RWPE2 (cell line): ENCODE measurements at regions not wholly inside any gene's neighbourhood (a gene's known extent, or its start where the extent isn't known, plus 50 kb on each side); places are given as distances from the start of the nearest gene placed in this dataset.
A peak's percentile ranks its signal among the peaks of the same experiment; 100 is the strongest.

Experiments used
- ATAC-seq: fragments of 200-7000 bp; cut with Tn5 transposase; 3 replicates; pipeline ENCODE4 v1.9.1; 2021; ENCODE audit warnings: low read depth
- DNase-seq: peaks from one replicate; pipeline ENCODE4 v3.0.0-alpha.2; 2020; ENCODE audit warnings: low spot score
- H3K27ac ChIP-seq: fragments of 450-650 bp; 2 replicates; pipeline ENCODE4 v1.5.1; 2017; ENCODE audit warnings: mild to moderate bottlenecking; ENCODE audit not compliant: poor library complexity, severe bottlenecking
- H3K27me3 ChIP-seq: fragments of 250-450 bp; sonication (Bioruptor Pico); 2 replicates; pipeline ENCODE4 v1.5.1; 2021; ENCODE audit warnings: mild to moderate bottlenecking, moderate library complexity; ENCODE audit not compliant: insufficient read depth, poor library complexity, severe bottlenecking
- H3K36me3 ChIP-seq: fragments of 250-450 bp; sonication (Bioruptor Pico); 2 replicates; pipeline ENCODE4 v1.5.1; 2020; ENCODE audit warnings: low read depth, mild to moderate bottlenecking, moderate library complexity
- H3K4me1 ChIP-seq: fragments of 250-450 bp; sonication (Bioruptor Pico); 2 replicates; pipeline ENCODE4 v1.5.1; 2021; ENCODE audit warnings: mild to moderate bottlenecking, moderate library complexity; ENCODE audit not compliant: insufficient read depth, poor library complexity, severe bottlenecking
- H3K4me3 ChIP-seq: fragments of 250-450 bp; sonication (Bioruptor Pico); 2 replicates; pipeline ENCODE4 v1.5.1; 2021; ENCODE audit warnings: mild to moderate bottlenecking, moderate library complexity; ENCODE audit not compliant: severe bottlenecking
- H3K9me3 ChIP-seq: fragments of 250-450 bp; sonication (Bioruptor Pico); 2 replicates; pipeline ENCODE4 v1.5.1; 2021; ENCODE audit warnings: mild to moderate bottlenecking, moderate library complexity; ENCODE audit not compliant: severe bottlenecking
- CTCF ChIP-seq: fragments of 450-650 bp; IDR thresholded peaks from one replicate; pipeline ENCODE4 v1.5.1; 2017; ENCODE audit warnings: mild to moderate bottlenecking, moderate library complexity; ENCODE audit not compliant: poor library complexity, severe bottlenecking

GRCh38 chr7:145092766-145093165 lies 256.9 kb upstream of the TPK1 start:
- no peak overlapping the region for H3K4me3 ChIP-seq
- DNase-seq (no peak), ATAC-seq (no peak)
- H3K27me3 ChIP-seq = no peaks in the 10 kb centered on the region
- no peak for TF ChIP-seq CTCF
- H3K36me3 ChIP-seq = no peaks in the 10 kb centered on the region
- no peak overlapping the region for H3K27ac ChIP-seq
- H3K4me1 ChIP-seq = no peaks in the 10 kb centered on the region
- no peaks in the 10 kb centered on the region for H3K9me3 ChIP-seq

DNA sequence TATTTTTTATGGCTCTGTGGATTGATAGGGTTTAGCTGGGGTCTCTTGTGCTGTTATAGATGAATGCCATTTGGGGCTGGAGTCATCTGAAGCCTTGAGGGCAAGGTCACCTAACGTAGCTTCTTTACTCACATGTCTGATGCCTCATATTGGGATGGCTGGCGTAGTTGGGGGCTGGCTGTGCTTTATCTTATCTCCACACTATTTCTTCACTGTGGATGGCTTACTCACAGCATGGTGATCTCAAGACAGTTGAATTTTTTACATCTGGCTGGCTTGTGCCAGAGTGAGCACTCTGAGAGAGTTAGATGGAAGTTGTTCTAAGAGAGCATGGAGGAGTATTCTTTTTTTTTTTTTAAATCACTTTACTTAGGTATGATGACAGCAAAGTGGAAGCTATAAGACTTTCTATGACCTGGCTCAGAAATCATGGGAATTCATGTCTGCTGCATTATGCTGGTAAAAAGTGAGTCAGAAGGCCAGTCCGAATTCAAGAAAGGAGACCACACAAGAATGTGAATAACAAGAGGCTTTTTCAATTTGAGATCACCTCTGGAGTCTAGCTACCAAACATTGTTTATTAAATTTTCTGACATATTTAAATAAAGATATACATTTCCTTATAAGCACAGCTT lies 252.4 kb upstream of the TPK1 start:
- Histone ChIP-seq H3K27ac (no peak overlapping the region), H3K4me1 (no peaks in the 10 kb centered on the region), H3K27me3 (no peaks in the 10 kb centered on the region), H3K9me3 (peaks cover 2% of the 10 kb centered on the region), H3K4me3 (no peak overlapping the region), H3K36me3 (no peaks in the 10 kb centered on the region)
- no peak for ATAC-seq
- no peak for TF ChIP-seq CTCF
- no peak for DNase-seq

GRCh38 chr7:145082366-145083161 lies 246.7 kb upstream of the TPK1 start:
- H3K27ac ChIP-seq = no peak overlapping the region
- H3K4me3 ChIP-seq = no peak overlapping the region
- TF ChIP-seq CTCF = no peak
- no peak for DNase-seq
- H3K9me3 ChIP-seq = peaks cover 2% of the 10 kb centered on the region
- H3K36me3 ChIP-seq = no peaks in the 10 kb centered on the region
- peak; percentile 40; the same call in 2 of the 3 replicates for ATAC-seq
- H3K4me1 ChIP-seq = no peaks in the 10 kb centered on the region
- H3K27me3 ChIP-seq = no peaks in the 10 kb centered on the region

DNA sequence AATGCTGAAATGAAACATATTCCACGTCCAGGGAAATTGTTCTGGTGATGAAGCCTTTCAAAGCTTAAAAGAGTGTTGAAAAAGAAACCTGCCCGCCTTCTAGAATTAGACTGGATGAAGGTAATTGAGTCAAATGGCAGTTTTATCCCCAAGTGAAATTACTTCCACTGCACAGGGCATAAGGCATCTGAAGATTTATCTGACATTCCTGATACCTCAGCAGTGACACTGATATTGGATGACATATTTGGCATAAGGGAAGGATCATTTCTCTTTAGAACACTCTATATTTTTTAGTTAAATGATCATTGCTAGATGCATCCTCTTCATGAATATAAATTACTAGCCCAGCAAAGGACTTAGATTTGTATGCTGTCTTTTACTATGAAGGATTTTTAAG lies 229.6 kb upstream of the TPK1 start:
- ATAC-seq (no peak), DNase-seq (no peak)
- no peaks in the 10 kb centered on the region for H3K4me1 ChIP-seq
- H3K4me3 ChIP-seq = no peak overlapping the region
- no peaks in the 10 kb centered on the region for H3K36me3 ChIP-seq
- H3K27me3 ChIP-seq = no peaks in the 10 kb centered on the region
- no peaks in the 10 kb centered on the region for H3K9me3 ChIP-seq
- TF ChIP-seq CTCF = no peak
- H3K27ac ChIP-seq = no peak overlapping the region

GRCh38 chr7:145064114-145064513 lies 228.3 kb upstream of the TPK1 start:
- Histone ChIP-seq H3K4me1 (no peaks in the 10 kb centered on the region), H3K4me3 (no peak overlapping the region), H3K9me3 (no peaks in the 10 kb centered on the region), H3K27me3 (no peaks in the 10 kb centered on the region), H3K27ac (no peak overlapping the region), H3K36me3 (no peaks in the 10 kb centered on the region)
- DNase-seq (no peak), ATAC-seq (no peak)
- TF ChIP-seq CTCF = no peak
